ENCODE measurements at regions not wholly inside any gene's neighbourhood (a gene's known extent, or its start where the extent isn't known, plus 50 kb on each side); places are given as distances from the start of the nearest gene placed in this dataset.

DNA sequence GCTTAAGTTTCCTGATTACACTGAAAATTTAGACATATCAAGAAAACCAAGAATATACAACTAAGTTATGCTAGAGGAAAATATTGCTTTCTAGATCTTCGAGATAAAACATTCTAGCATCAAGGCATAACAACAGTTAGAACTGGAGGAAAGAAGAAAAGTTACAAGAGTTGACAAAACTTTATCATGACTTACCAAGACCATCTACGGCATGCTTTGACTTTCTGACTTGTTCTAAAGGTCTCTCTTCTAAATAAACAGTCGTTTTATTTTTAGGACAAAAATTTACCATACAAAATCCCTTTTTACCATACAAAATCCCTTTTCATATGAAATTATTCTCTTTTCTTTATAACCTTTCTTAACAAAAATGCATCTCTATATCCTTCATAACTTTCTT, 1110.1 kb upstream of the CDH10 start (continued):
- TF ChIP-seq KDM1A (IDR thresholded peaks at IDR 0.05; ENCODE audit: borderline replicate concordance, low read length) = 0 out of 2 replicates have a peak, but pooled peaks have one; percentile 12
- no peak for TF ChIP-seq TAF1 (IDR thresholded peaks at IDR 0.05; ENCODE audit: low read depth, low read length)

Measured in H1 (cell line).